ENCODE measurements at regions not wholly inside any gene's neighbourhood (a gene's known extent, or its start where the extent isn't known, plus 50 kb on each side); places are given as distances from the start of the nearest gene placed in this dataset.

GRCh38 chr5:6202149-6202967 lies 176.0 kb downstream of the MED10 start:
- DNase-seq (ENCODE audit: low spot score in 2 of 2), result no peak
- no peak for FAIRE-seq

DNA sequence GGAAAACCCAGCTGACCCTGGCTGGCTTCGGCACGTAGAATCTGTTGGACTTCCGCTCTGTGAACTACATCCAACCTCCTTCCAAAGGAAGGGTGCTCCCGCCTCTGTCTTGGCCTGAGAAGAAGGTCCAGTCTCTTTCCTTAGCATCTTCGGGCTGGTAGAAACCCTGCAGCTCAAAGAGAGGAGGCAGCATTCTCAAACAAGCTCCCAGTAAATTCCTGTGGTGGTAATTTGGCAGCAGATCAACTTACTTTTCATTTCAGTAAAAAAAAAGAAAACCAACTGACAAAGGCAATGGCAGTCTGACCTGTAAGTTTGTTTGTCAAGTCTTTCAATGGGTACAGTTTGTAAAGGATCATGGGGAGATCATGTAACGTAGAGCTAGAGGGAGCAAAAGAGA lies 176.7 kb downstream of the MED10 start:
- FAIRE-seq (no peak), DNase-seq (ENCODE audit: low spot score in 2 of 2) (no peak)

DNA sequence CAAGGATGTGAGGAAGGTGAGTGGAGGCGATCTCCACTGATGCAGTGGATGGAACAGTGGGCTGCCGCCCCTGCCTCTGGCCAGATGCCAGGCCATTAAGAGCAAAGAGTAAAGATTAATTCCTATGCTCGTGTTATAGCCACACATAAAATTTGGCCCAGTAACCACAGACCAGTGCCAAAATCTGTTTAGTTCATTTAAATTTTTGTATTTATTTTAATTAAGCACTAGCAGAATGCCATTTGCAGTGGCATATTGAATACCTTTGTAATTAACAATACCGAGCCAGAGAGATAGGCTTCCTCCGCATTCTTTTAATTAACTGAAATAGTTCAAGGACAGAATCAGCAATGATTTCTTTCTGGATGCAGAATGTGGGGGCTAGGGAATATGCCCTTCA lies 179.8 kb downstream of the MED10 start:
- DNase-seq (ENCODE audit: low spot score in 2 of 2), result no peak
- FAIRE-seq, result no peak

DNA sequence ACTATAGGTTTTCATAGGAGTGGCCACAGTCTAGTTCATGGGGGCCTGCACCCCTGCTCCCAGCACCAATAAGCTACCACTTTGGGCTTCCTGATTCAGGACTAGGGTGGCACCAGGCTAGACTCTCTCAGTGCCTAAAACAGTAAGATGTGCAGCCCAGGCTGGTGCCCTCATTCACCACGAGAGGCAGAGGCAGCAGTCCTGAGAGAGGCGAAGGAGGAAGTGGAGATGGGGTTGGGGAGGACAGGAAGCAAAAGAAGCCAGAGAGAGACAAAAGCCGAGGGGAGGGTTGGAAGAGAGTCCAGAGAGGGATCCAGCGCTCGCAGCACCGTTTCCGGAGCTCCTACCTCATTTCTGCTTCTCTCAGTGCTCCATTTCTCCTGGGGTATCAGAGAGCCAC lies 180.9 kb downstream of the MED10 start:
- DNase-seq (ENCODE audit: low spot score in 2 of 2) (no peak), FAIRE-seq (no peak)

GRCh38 chr5:6195711-6196358 lies 182.5 kb downstream of the MED10 start:
- FAIRE-seq (no peak), DNase-seq (ENCODE audit: low spot score in 2 of 2) (no peak)

DNA sequence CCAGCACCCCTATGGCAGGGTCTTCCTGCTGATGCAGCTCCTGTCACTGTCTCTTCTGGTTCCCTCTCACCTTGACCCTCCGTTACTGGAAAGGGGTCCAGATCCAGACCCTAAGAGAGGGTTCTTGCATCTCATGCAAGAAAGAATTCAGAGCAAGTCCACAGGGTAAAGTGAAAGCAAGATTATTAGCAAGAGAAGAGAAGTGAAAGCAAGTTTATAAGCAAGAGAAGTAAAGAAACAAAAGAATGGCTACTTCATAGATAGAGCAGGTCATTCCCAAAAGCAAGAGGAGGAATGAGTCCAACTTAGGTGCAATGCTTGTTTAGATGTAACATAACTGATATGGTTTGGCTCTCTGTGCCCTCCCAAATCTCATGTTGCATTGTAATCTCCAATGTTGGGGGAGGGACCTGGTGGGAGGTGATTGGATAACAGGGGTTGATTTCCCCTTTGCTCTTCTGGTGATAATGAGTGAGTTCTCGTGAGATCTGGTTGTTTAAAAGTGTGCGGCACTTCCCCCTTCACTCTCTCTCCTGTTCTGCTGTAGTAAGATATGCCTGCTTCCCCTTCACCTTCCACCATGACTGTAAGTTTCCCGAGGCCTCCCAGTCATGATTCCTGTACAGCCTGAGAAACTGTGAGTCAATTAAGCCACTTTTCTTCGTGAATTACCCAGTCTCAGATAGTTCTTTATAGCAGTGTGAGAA lies 183.3 kb downstream of the MED10 start:
- no peak for FAIRE-seq
- DNase-seq (ENCODE audit: low spot score in 2 of 2), result no peak

DNA sequence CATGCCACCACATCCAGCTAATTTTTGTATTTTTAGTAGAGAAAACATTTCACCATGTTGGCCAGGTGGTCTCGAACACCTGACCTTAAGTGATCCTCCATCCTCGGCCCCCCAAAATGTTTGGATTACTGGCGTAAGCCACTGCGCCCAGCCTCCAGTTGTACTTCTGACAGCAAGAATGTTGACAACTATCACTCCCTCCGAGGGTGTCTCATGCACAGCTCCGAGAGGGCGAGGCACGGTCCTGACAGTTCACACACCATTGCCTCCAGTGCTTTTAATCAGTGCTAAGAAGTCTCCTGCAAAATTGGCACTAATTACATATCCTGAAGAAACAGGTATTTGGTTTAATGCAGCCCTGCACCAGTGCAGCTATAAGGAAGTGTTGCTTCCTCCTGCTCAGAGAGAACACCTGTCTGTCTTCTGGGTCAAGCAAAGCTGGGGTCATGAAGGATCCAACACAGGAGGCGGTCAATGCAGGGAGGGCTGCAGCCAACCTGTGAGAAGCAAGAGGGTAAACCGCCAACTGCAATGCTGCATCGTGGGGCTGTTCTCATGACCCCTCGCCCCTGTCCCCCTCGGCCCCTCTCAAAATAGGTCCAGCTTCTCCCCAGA lies 184.0 kb downstream of the MED10 start:
- no peak for DNase-seq (ENCODE audit: low spot score in 2 of 2)
- no peak for FAIRE-seq

- DNase-seq (ENCODE audit: low spot score in 2 of 2), result no peak
- no peak for FAIRE-seq
Measured at GRCh38 chr5:6193310-6193709, 185.0 kb downstream of the MED10 start.

DNA sequence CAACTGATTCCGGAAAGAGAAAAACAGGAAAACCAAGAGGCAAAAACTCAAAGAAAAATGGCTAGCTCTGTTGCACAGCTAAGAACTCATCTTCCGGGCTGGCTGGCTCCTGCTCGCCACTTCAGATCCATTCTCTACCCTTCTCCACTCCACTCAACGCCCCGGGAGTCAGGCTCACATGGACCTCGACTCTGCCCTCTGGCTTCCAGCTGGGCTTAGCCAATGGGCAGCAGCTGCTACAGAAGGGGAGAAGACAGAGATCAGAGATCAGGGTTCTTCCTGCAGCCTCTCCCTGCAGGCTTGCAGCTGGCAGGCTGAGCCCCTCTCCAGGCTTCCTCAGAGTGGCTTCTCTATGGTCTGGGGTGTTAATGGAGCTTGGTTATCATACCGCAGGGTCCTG lies 187.5 kb downstream of the MED10 start:
- no peak for FAIRE-seq

GRCh38 chr5:6188976-6189375 lies 189.4 kb downstream of the MED10 start:
- DNase-seq (ENCODE audit: low spot score in 2 of 2), result no peak
- no peak for FAIRE-seq

More for the DNA sequence above, 187.5 kb downstream of the MED10 start:
- DNase-seq (ENCODE audit: low spot score in 2 of 2), result no peak

DNA sequence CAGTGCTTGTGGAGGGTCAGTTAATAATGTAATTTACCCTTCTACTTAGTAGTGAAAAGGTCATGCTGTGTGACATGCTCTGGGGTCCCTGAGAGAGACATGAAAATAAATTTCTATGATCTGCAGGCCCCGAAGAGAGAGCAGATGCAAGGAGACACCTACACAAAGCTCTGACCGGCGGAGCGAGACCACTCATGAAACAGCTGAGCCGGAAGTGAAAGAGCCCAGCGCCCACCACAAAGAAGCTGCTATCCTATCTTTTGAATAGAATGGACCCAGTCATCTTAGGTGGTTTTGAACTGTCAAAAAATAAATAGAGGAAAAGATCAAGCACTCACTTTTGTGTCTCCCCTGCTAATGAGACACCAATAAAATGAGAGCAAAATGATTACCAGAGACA lies 190.0 kb downstream of the MED10 start:
- DNase-seq (ENCODE audit: low spot score in 2 of 2) (no peak), FAIRE-seq (no peak)

DNA sequence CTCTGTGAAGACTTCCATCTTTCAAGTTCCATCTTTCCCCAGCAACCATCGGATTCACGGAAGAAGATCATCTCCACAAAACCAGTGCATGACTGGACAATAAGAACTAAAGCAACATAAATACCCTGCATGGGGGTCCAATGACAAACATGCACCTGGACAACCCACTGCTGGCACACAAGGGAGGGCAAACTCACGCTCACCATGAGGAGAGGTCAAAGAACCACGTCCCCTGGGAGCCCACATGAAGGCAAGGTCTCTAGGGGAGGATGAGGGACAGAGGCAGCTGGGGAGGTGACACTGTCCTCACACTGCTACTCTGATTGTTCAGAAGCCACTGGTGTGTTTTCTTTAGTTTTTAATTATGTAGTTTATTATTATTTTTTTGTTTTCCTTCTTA lies 190.8 kb downstream of the MED10 start:
- FAIRE-seq (no peak), DNase-seq (ENCODE audit: low spot score in 2 of 2) (no peak)

DNA sequence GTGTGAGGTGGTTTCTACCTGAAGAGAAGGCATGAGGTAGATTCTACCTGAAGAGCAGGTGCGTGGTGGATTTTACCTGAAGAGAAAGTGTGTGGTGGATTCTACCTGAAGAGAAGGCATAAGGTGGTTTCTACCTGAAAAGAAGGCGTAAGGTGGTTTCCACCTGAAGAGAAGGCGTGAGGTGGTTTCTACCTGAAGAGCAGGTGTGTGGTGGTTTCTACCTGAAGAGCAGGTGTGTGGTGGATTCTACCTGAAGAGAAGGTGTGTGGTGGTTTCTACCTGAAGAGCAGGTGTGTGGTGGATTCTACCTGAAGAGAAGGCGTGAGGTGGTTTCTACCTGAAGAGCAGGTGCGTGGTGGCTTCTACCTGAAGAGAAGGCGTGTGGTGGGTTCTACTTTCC lies 192.8 kb downstream of the MED10 start:
- FAIRE-seq (no peak), DNase-seq (ENCODE audit: low spot score in 2 of 2) (no peak)

DNA sequence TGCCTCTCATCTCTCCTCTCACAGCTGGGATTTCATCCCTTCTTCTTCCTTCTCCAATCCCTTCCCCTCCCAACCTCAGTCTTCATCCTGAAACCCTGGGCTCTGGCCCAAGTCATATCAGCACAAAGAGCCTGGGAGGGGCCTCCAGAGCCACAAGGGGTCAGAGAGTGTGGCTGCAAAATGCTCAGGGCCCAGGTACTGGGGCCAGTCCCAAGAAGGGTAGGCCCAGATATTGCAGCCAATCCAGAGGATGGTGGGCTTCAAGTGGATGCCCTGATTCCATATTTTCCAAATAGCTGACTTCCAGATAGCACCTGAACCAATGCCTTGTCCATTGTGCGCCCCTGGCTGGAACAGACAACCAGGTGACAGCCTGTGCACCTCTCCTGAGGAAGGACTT lies 193.9 kb downstream of the MED10 start:
- DNase-seq (ENCODE audit: low spot score in 2 of 2) (no peak), FAIRE-seq (no peak)

DNA sequence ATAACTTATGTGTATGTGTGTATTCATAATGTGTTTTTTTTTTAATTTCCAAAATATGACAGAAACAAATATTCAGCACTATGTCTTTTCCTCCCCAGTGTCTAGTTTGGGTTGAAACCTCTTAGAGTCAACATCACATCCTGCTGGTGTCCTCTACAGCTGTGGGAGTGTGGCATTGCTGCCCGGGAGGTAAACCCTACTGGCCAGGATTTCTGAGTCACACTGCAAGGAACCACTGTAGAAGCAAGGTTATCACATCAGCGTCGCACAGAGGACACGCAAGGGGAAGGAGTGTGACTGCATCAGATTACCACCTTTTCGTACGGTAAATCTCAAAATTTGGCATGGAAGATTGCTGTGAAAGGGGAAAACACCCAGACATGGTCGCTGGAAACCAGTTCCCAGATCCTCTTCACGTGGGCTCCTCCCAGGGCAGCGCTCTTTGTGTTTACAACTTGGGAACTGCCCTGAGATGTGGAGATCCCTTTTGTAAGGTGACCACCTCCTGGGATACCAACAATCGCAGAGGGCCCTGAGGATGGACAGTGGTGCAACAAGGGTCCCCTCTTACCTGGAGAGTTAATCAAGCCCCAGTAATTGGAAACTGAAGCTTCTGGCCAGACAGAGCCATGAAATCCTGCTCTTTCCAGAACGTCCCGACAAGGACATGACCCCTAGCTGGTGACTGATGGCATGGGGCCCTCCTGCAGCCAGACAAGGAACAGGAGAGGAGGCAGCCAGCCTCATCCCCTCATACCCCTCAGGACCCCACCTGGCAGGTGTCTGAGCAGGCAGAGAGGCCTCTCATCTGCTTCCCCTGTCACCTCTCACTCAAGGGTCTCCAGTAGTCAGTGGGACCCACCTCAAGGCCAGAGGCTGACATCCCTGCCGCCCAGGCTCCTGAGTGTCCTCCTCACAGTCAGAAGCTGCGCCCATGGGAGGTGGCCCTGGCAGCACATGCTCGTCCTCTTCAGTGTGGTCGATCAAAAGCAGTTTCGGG lies 194.7 kb downstream of the MED10 start:
- DNase-seq (ENCODE audit: low spot score in 2 of 2) (no peak), FAIRE-seq (no peak)

- FAIRE-seq (no peak), DNase-seq (ENCODE audit: low spot score in 2 of 2) (no peak)
Measured at GRCh38 chr5:6182271-6182815, 196.0 kb downstream of the MED10 start.

- DNase-seq (ENCODE audit: low spot score in 2 of 2), result no peak
- FAIRE-seq, result no peak
Measured at GRCh38 chr5:6181871-6182270, 196.5 kb downstream of the MED10 start.

- FAIRE-seq (no peak), DNase-seq (ENCODE audit: low spot score in 2 of 2) (no peak)
Measured at GRCh38 chr5:6181147-6181729, 197.1 kb downstream of the MED10 start.

DNA sequence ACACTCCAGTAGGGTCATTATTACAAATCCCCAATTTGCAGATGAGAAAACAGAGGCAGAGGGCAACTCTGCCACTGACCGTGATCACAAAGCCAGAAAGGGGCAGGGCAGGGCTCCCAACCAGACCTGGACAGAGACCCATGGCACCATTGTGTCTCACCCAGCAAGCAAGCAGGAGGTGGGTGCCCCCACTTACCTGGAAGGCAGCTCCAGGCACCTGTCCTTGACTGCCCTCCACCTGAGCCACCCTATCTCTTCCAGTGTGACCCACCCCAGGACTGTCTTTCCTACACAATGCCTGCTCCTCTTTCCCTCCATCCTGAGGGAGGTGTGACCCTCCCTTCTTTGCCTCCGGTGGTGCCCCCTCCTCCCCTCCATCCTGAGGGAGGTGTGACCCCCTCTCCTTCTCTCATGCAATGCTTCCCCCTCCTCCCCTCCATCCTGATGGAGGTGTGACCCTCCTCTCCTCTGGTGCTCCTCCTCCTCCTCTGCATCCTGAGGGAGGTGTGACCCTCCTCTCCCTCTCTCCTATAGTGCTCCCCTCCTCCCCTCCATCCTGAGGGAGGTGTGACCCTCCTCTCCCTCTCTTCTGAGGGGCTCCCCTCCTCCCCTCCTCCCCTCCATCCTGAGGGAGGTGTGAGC lies 198.0 kb downstream of the MED10 start:
- FAIRE-seq, result no peak
- no peak for DNase-seq (ENCODE audit: low spot score in 2 of 2)

Measured in frontal cortex (tissue), 3 donors.